Skeletal muscle satellite cell (primary cell): ENCODE measurements at regions not wholly inside any gene's neighbourhood (a gene's known extent, or its start where the extent isn't known, plus 50 kb on each side); places are given as distances from the start of the nearest gene placed in this dataset.
A peak's percentile ranks its signal among the peaks of the same experiment; 100 is the strongest.

Source experiments
- H3K27me3 ChIP-seq: 2 replicates; pipeline ENCODE4 v1.7.0; 2013; ENCODE audit warnings: low read length; ENCODE audit not compliant: control insufficient read depth, insufficient read depth
- H3K36me3 ChIP-seq: 2 replicates; pipeline ENCODE4 v1.7.0; 2013; ENCODE audit warnings: mild to moderate bottlenecking, control low read depth, low read length; ENCODE audit not compliant: insufficient read depth
- H3K4me1 ChIP-seq: 2 replicates; pipeline ENCODE4 v1.7.0; 2013; ENCODE audit warnings: low read length; ENCODE audit not compliant: control insufficient read depth, insufficient read depth
- H3K4me2 ChIP-seq: 2 replicates; pipeline ENCODE4 v1.7.0; 2013; ENCODE audit warnings: mild to moderate bottlenecking, low read length
- H3K4me3 ChIP-seq: 2 replicates; pipeline ENCODE4 v1.7.0; 2013; ENCODE audit warnings: low read length
- H3K9ac ChIP-seq: 2 replicates; pipeline ENCODE4 v1.7.0; 2013; ENCODE audit warnings: mild to moderate bottlenecking, low read depth, low read length, moderate library complexity
- H3K9me3 ChIP-seq: replicated peaks from 2 replicates; pipeline ENCODE4 v1.7.0; 2013; ENCODE audit warnings: mild to moderate bottlenecking, control low read depth, low read length

GRCh38 chr18:34978953-34979608 lies 62.1 kb upstream of the MAPRE2 start:
- Histone ChIP-seq H3K4me3 (peak overlapping the region; percentile 70), H3K27me3 (peaks cover 35% of the 10 kb centered on the region), H3K4me2 (peak overlapping the region; percentile 88), H3K9me3 (no peaks in the 10 kb centered on the region), H3K36me3 (no peaks in the 10 kb centered on the region), H3K9ac (peak overlapping the region; percentile 21), H3K4me1 (peaks cover 23% of the 10 kb centered on the region)

- H3K9me3 ChIP-seq = no peaks in the 10 kb centered on the region
- H3K4me2 ChIP-seq = no peak overlapping the region
- H3K4me3 ChIP-seq = no peak overlapping the region
- peaks cover 23% of the 10 kb centered on the region for H3K4me1 ChIP-seq
- H3K9ac ChIP-seq = no peak overlapping the region
- peaks cover 17% of the 10 kb centered on the region for H3K27me3 ChIP-seq
- no peaks in the 10 kb centered on the region for H3K36me3 ChIP-seq
Observed at GRCh38 chr18:34981487-34981886, 59.7 kb upstream of the MAPRE2 start.

- H3K4me1 ChIP-seq = no peaks in the 10 kb centered on the region
- no peaks in the 10 kb centered on the region for H3K9me3 ChIP-seq
- H3K4me2 ChIP-seq = no peak overlapping the region
- no peaks in the 10 kb centered on the region for H3K36me3 ChIP-seq
- no peak overlapping the region for H3K4me3 ChIP-seq
- H3K27me3 ChIP-seq = peaks cover 7% of the 10 kb centered on the region
- H3K9ac ChIP-seq = no peak overlapping the region
Observed at GRCh38 chr18:34985963-34986362, 55.2 kb upstream of the MAPRE2 start.

GRCh38 chr18:34990597-34990996 lies 50.6 kb upstream of the MAPRE2 start:
- Histone ChIP-seq H3K9ac (no peak overlapping the region), H3K4me2 (no peak overlapping the region), H3K4me1 (no peaks in the 10 kb centered on the region)

GRCh38 chr18:34991152-34991551 lies 50.1 kb upstream of the MAPRE2 start:
- Histone ChIP-seq H3K27me3 (peaks cover 3% of the 10 kb centered on the region), H3K9me3 (no peaks in the 10 kb centered on the region), H3K4me3 (no peak overlapping the region), H3K9ac (no peak overlapping the region), H3K36me3 (no peaks in the 10 kb centered on the region), H3K4me1 (no peaks in the 10 kb centered on the region), H3K4me2 (no peak overlapping the region)

More at GRCh38 chr18:34990597-34990996, 50.6 kb upstream of the MAPRE2 start:
- Histone ChIP-seq H3K27me3 (peaks cover 7% of the 10 kb centered on the region), H3K36me3 (no peaks in the 10 kb centered on the region), H3K4me3 (no peak overlapping the region), H3K9me3 (no peaks in the 10 kb centered on the region)
